ENCODE measurements at regions not wholly inside any gene's neighbourhood (a gene's known extent, or its start where the extent isn't known, plus 50 kb on each side); places are given as distances from the start of the nearest gene placed in this dataset.

DNA sequence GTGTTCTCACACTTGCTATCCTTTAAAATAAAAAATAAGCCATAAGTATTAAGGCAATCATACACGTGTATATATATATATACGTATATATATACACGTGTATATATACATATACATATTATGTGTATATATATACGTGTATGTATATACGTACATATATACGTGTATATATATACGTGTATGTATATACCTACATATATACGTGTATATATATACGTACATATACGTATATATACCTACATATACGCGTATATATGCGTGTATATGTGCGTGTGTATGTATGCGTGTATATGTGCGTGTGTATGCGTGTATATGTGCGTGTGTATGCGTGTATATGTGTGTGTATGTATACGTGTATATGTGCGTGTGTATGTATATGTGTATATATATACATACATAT, 477.3 kb upstream of the ARRDC4 start:
- ChIA-PET CTCF (ENCODE audit: unreplicated experiment) (no interaction called here), POLR2A (no interaction called here)
- no peaks in the 10 kb centered on the region for H3K4me1 ChIP-seq (ENCODE audit: insufficient read depth, low read length, poor library complexity, severe bottlenecking)
- no TSS peak for BruUV-seq (replicated peaks)
- DNase-seq (ENCODE audit: low spot score), result no peak
- H3K36me3 ChIP-seq (ENCODE audit: insufficient read depth, low read length), result no peaks in the 10 kb centered on the region
- no peak overlapping the region for H3K4me2 ChIP-seq (ENCODE audit: low read length)
- no peak overlapping the region for H2AFZ ChIP-seq (ENCODE audit: low read length)
- no peak overlapping the region for H3K27ac ChIP-seq (ENCODE audit: low read depth, low read length, poor library complexity, severe bottlenecking)
- H3K79me2 ChIP-seq (ENCODE audit: insufficient read depth, low read depth, low read length), result no peaks in the 10 kb centered on the region
- H3K4me3 ChIP-seq (ENCODE audit: low read depth, low read length, poor library complexity, severe bottlenecking), result no peak overlapping the region
- no peaks in the 10 kb centered on the region for H4K20me1 ChIP-seq (ENCODE audit: insufficient read depth, low read length)
- no peak for TF ChIP-seq EZH2phosphoT487 (IDR thresholded peaks at IDR 0.05; ENCODE audit: borderline replicate concordance, low read depth, low read length)
- TF ChIP-seq, protein P1, sequence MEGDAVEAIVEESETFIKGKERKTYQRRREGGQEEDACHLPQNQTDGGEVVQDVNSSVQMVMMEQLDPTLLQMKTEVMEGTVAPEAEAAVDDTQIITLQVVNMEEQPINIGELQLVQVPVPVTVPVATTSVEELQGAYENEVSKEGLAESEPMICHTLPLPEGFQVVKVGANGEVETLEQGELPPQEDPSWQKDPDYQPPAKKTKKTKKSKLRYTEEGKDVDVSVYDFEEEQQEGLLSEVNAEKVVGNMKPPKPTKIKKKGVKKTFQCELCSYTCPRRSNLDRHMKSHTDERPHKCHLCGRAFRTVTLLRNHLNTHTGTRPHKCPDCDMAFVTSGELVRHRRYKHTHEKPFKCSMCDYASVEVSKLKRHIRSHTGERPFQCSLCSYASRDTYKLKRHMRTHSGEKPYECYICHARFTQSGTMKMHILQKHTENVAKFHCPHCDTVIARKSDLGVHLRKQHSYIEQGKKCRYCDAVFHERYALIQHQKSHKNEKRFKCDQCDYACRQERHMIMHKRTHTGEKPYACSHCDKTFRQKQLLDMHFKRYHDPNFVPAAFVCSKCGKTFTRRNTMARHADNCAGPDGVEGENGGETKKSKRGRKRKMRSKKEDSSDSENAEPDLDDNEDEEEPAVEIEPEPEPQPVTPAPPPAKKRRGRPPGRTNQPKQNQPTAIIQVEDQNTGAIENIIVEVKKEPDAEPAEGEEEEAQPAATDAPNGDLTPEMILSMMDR (conservative IDR thresholded peaks at IDR 0.05; ENCODE audit: low read length), result no peak
- intact Hi-C loops (cut with micrococcal nuclease; ENCODE audit: unreplicated experiment), result no loop called here
- no peaks in the 10 kb centered on the region for H3K9me3 ChIP-seq (ENCODE audit: low read length)
- no peaks in the 10 kb centered on the region for H3K9me2 ChIP-seq (ENCODE audit: insufficient read depth, low read length)

- H3K27ac ChIP-seq (ENCODE audit: low read depth, low read length, poor library complexity, severe bottlenecking), result no peak overlapping the region
- no peaks in the 10 kb centered on the region for H3K9me3 ChIP-seq (ENCODE audit: low read length)
- CTCF ChIA-PET (ENCODE audit: unreplicated experiment), result no interaction called here
- intact Hi-C loops (cut with micrococcal nuclease; ENCODE audit: unreplicated experiment), result no loop called here
- H3K4me1 ChIP-seq (ENCODE audit: insufficient read depth, low read length, poor library complexity, severe bottlenecking), result no peaks in the 10 kb centered on the region
- H3K4me3 ChIP-seq (ENCODE audit: low read depth, low read length, poor library complexity, severe bottlenecking), result no peak overlapping the region
- no peaks in the 10 kb centered on the region for H4K20me1 ChIP-seq (ENCODE audit: insufficient read depth, low read length)
- BruUV-seq (replicated peaks), result no TSS peak
- H3K4me2 ChIP-seq (ENCODE audit: low read length), result no peak overlapping the region
- no peak for DNase-seq (ENCODE audit: low spot score)
- TF ChIP-seq, protein P1 (conservative IDR thresholded peaks at IDR 0.05; ENCODE audit: low read length), result no peak
- no peak for TF ChIP-seq EZH2phosphoT487 (IDR thresholded peaks at IDR 0.05; ENCODE audit: borderline replicate concordance, low read depth, low read length)
- H3K36me3 ChIP-seq (ENCODE audit: insufficient read depth, low read length), result no peaks in the 10 kb centered on the region
- POLR2A ChIA-PET, result no interaction called here
- no peaks in the 10 kb centered on the region for H3K9me2 ChIP-seq (ENCODE audit: insufficient read depth, low read length)
- no peak overlapping the region for H2AFZ ChIP-seq (ENCODE audit: low read length)
- H3K79me2 ChIP-seq (ENCODE audit: insufficient read depth, low read depth, low read length), result no peaks in the 10 kb centered on the region
Observed at GRCh38 chr15:97490429-97490828, 470.1 kb upstream of the ARRDC4 start.

- H3K4me3 ChIP-seq (ENCODE audit: low read depth, low read length, poor library complexity, severe bottlenecking), result no peak overlapping the region
- H3K36me3 ChIP-seq (ENCODE audit: insufficient read depth, low read length), result no peaks in the 10 kb centered on the region
- intact Hi-C loops (cut with micrococcal nuclease; ENCODE audit: unreplicated experiment), result no loop called here
- no peaks in the 10 kb centered on the region for H3K79me2 ChIP-seq (ENCODE audit: insufficient read depth, low read depth, low read length)
- POLR2A ChIA-PET, result interaction anchor here (0.6 kb wide), 1 partner anchor 14 kb away, joined by 4 read pairs; no protein-coding TSS in a partner anchor
- no peak overlapping the region for H3K27ac ChIP-seq (ENCODE audit: low read depth, low read length, poor library complexity, severe bottlenecking)
- DNase-seq (ENCODE audit: low spot score), result no peak
- no peaks in the 10 kb centered on the region for H4K20me1 ChIP-seq (ENCODE audit: insufficient read depth, low read length)
- no TSS peak for BruUV-seq (replicated peaks)
- TF ChIP-seq, protein P1 (conservative IDR thresholded peaks at IDR 0.05; ENCODE audit: low read length), result no peak
- TF ChIP-seq EZH2phosphoT487 (IDR thresholded peaks at IDR 0.05; ENCODE audit: borderline replicate concordance, low read depth, low read length), result no peak
- H3K9me3 ChIP-seq (ENCODE audit: low read length), result no peaks in the 10 kb centered on the region
- CTCF ChIA-PET (ENCODE audit: unreplicated experiment), result no interaction called here
- no peak overlapping the region for H3K4me2 ChIP-seq (ENCODE audit: low read length)
- H3K4me1 ChIP-seq (ENCODE audit: insufficient read depth, low read length, poor library complexity, severe bottlenecking), result no peaks in the 10 kb centered on the region
- H3K9me2 ChIP-seq (ENCODE audit: insufficient read depth, low read length), result no peaks in the 10 kb centered on the region
- no peak overlapping the region for H2AFZ ChIP-seq (ENCODE audit: low read length)
Observed at GRCh38 chr15:97501291-97501690, 459.2 kb upstream of the ARRDC4 start.
